HCT116 (cell line): ENCODE measurements at regions not wholly inside any gene's neighbourhood (a gene's known extent, or its start where the extent isn't known, plus 50 kb on each side); places are given as distances from the start of the nearest gene placed in this dataset.

Experiments
- ATAC-seq: fragments of 200-7000 bp; cut with Tn5 transposase; 2 replicates; pipeline ENCODE4 v1.9.1; 2020; ENCODE audit warnings: mild to moderate bottlenecking, moderate library complexity
- BruUV-seq: library from RNA; stranded (reverse); fragments of 400-500 nt; replicated peaks from 2 replicates; lab custom pipeline; 2021; lab: Mats Ljungman, UMichigan
- CTCF ChIA-PET: fragments of 300-600 bp; sonication (Branson Sonifier 250); formaldehyde crosslinking; loops from one replicate; lab custom pipeline; 2021; ENCODE audit warnings: antibody characterized with exemption; lab: Charles Lee
- POLR2A ChIA-PET: fragments of 300-600, 350-600 bp; sonication (Branson Sonifier 250); formaldehyde crosslinking; loops from one replicate; lab custom pipeline; 2021; ENCODE audit warnings: antibody characterized with exemption; lab: Charles Lee
- RAD21 ChIA-PET, 2 experiments: fragments of 300-600 bp; sonication (Branson Sonifier 250); formaldehyde crosslinking; loops; one replicate each; lab custom pipeline; 2023; ENCODE audit warnings: low total read pairs in 2 of 2; ENCODE audit not compliant: uncharacterized antibody in 2 of 2, unreplicated experiment in 2 of 2, low non-redundant PET in 1 of 2; lab: Charles Lee
- DNase-seq: peaks from one replicate; pipeline ENCODE4 v3.0.0-alpha.2; 2010; ENCODE audit warnings: low read depth, low spot score
- H2AFZ ChIP-seq: fragments of 200-600 bp; shearing (Covaris generic), sonication (generic); 2 replicates; pipeline ENCODE4 v1.6.1; 2017; ENCODE audit warnings: low read depth, mixed run types, mixed read lengths, antibody characterized with exemption, low read length; ENCODE audit not compliant: poor library complexity, severe bottlenecking
- H3K27ac ChIP-seq: 2 replicates; pipeline ENCODE4 v1.5.1; 2012; ENCODE audit warnings: low read depth, low read length
- H3K27me3 ChIP-seq: fragments of 200-600 bp; sonication (generic); 2 replicates; pipeline ENCODE4 v1.6.1; 2016; ENCODE audit warnings: mixed run types, low read length, mixed read lengths; ENCODE audit not compliant: insufficient read depth
- H3K36me3 ChIP-seq, 2 experiments: fragments of 200-500 bp in 1 of 2; fragments of 200-600 bp in 1 of 2; sonication (Bioruptor generic) in 1 of 2; sonication (generic) in 1 of 2; 2 replicates each; pipeline versions ENCODE4 v1.5.1 to v1.6.1; 2014 to 2016; ENCODE audit warnings: low read length in 2 of 2, inconsistent platforms in 1 of 2, mixed read lengths in 1 of 2, mixed run types in 1 of 2; ENCODE audit not compliant: insufficient read depth in 2 of 2, control insufficient read depth in 1 of 2
- H3K4me1 ChIP-seq, 2 experiments: fragments of 200-600 bp in 1 of 2; sonication (generic) in 1 of 2; 2 replicates each; pipeline versions ENCODE4 v1.5.1 to v1.6.1; 2012 to 2017; ENCODE audit warnings: low read length in 2 of 2, inconsistent platforms in 1 of 2, mild to moderate bottlenecking in 1 of 2, mixed read lengths in 1 of 2, mixed run types in 1 of 2, moderate library complexity in 1 of 2; ENCODE audit not compliant: insufficient read depth in 2 of 2, control insufficient read depth in 1 of 2
- H3K4me2 ChIP-seq: fragments of 200-600 bp; sonication (generic); 2 replicates; pipeline ENCODE4 v1.6.1; 2017; ENCODE audit warnings: mixed run types, low read length, mixed read lengths
- H3K4me3 ChIP-seq, 2 experiments: fragments of 200-600 bp in 1 of 2; sonication (generic) in 1 of 2; replicated peaks in 1 of 2; 2 replicates each; pipeline ENCODE4 v1.5.1; 2011 to 2016; ENCODE audit warnings: low read length in 2 of 2, control low read depth in 1 of 2, low read depth in 1 of 2, mild to moderate bottlenecking in 1 of 2, mixed read lengths in 1 of 2, mixed run types in 1 of 2
- H3K79me2 ChIP-seq: fragments of 200-600 bp; sonication (generic); 2 replicates; pipeline ENCODE4 v1.6.1; 2017; ENCODE audit warnings: mild to moderate bottlenecking, mixed run types, low read length, moderate library complexity, mixed read lengths; ENCODE audit not compliant: insufficient read depth
- H3K9ac ChIP-seq: fragments of 200-600 bp; sonication (generic); 2 replicates; pipeline ENCODE4 v1.6.1; 2016; ENCODE audit warnings: low read length, mixed read lengths
- H3K9me2 ChIP-seq: fragments of 200-600 bp; sonication (generic), shearing (Covaris generic); 2 replicates; pipeline ENCODE4 v1.6.1; 2017; ENCODE audit warnings: mixed run types, mild to moderate bottlenecking, moderate library complexity; ENCODE audit not compliant: insufficient read depth
- H3K9me3 ChIP-seq, 2 experiments: fragments of 200-500 bp in 1 of 2; fragments of 200-600 bp in 1 of 2; sonication (Bioruptor generic) in 1 of 2; sonication (generic) in 1 of 2; 2 replicates each; pipeline ENCODE4 v1.6.1; 2014 to 2017; ENCODE audit warnings: low read length in 2 of 2, mixed read lengths in 2 of 2, inconsistent platforms in 1 of 2, low read depth in 1 of 2, mild to moderate bottlenecking in 1 of 2, mixed run types in 1 of 2, moderate library complexity in 1 of 2; ENCODE audit not compliant: control insufficient read depth in 1 of 2, insufficient read depth in 1 of 2
- H4K20me1 ChIP-seq: fragments of 200-600 bp; sonication (generic), shearing (Covaris generic); 2 replicates; pipeline ENCODE4 v1.6.1; 2017; ENCODE audit warnings: mixed run types, mild to moderate bottlenecking, moderate library complexity; ENCODE audit not compliant: insufficient read depth
- ATF3 ChIP-seq: IDR thresholded peaks from 2 replicates; pipeline ENCODE4 v1.6.1; 2012
- CEBPB ChIP-seq: IDR thresholded peaks from 2 replicates; pipeline ENCODE4 v1.6.1; 2012; ENCODE audit warnings: low read depth
- EGR1 ChIP-seq: IDR thresholded peaks from 2 replicates; pipeline ENCODE4 v1.6.1; 2012; ENCODE audit warnings: low read depth
- EZH2 ChIP-seq: fragments of 200-600 bp; sonication (generic); IDR thresholded peaks from 2 replicates; pipeline ENCODE4 v1.6.1; 2017; ENCODE audit warnings: antibody characterized with exemption, mixed run types
- FOSL1 ChIP-seq: IDR thresholded peaks from 2 replicates; pipeline ENCODE4 v1.6.1; 2012; ENCODE audit warnings: low read depth
- SIN3A ChIP-seq: IDR thresholded peaks from 2 replicates; pipeline ENCODE4 v1.6.1; 2012; ENCODE audit warnings: low read depth
- SP1 ChIP-seq: IDR thresholded peaks from 2 replicates; pipeline ENCODE4 v1.6.1; 2012; ENCODE audit warnings: low read depth
- ZBTB33 ChIP-seq: IDR thresholded peaks from 2 replicates; pipeline ENCODE4 v1.6.1; 2011; ENCODE audit warnings: mild to moderate bottlenecking, low read length, moderate library complexity; ENCODE audit not compliant: insufficient replicate concordance; ENCODE audit errors: extremely low read depth
- ZNF274 ChIP-seq: fragments of 200-500 bp; sonication (Bioruptor generic); IDR thresholded peaks from 2 replicates; pipeline ENCODE4 v1.6.1; 2014; ENCODE audit warnings: mild to moderate bottlenecking, low read depth, low read length, inconsistent platforms
- intact Hi-C: fragments of 100-400 bp; cut with micrococcal nuclease; formaldehyde crosslinking; loops from 2 replicates; pipeline ENCODE4 v1.10.0; 2022

GRCh38 chr4:60327651-60328050, 872.5 kb upstream of the ADGRL3 start (continued):
- TF ChIP-seq ZBTB33 = no peak
- no peak for TF ChIP-seq EZH2
- TF ChIP-seq SP1 = no peak
- TF ChIP-seq FOSL1 = no peak

- DNase-seq (no peak), ATAC-seq (no peak)
- Histone ChIP-seq H3K4me3 (no peak overlapping the region), H3K27me3 (no peaks in the 10 kb centered on the region), H3K9ac (no peak overlapping the region), H3K27ac (no peak overlapping the region), H3K9me3 (peaks cover 9 to 17% of the 10 kb centered on the region in 2 experiments; a peak in 3 of 4 replicates), H3K36me3 (no peaks in the 10 kb centered on the region), H4K20me1 (no peaks in the 10 kb centered on the region), H3K9me2 (no peaks in the 10 kb centered on the region), H2AFZ (no peak overlapping the region), H3K79me2 (no peaks in the 10 kb centered on the region), H3K4me2 (no peak overlapping the region), H3K4me1 (no peaks in the 10 kb centered on the region)
- POLR2A ChIA-PET = no interaction called here
- TF ChIP-seq CEBPB (no peak), SIN3A (no peak), ZNF274 (no peak), ATF3 (no peak), EGR1 (no peak), FOSL1 (no peak)
- CTCF ChIA-PET = no interaction called here
- BruUV-seq = no TSS peak
- RAD21 ChIA-PET = no interaction called here
- intact Hi-C loops = no loop called here
These were observed 855.2 kb upstream of the ADGRL3 start for GRCh38 chr4:60344908-60345307.
